Neural progenitor cell (in vitro differentiated cells): ENCODE measurements at regions not wholly inside any gene's neighbourhood (a gene's known extent, or its start where the extent isn't known, plus 50 kb on each side); places are given as distances from the start of the nearest gene placed in this dataset.
A peak's percentile ranks its signal among the peaks of the same experiment; 100 is the strongest.

Experiments used
- DNase-seq: peaks from one replicate; pipeline ENCODE4 v3.0.0-alpha.2; 2016; ENCODE audit warnings: low spot score
- H2AFZ ChIP-seq: fragments of 200-600 bp; sonication (generic); replicated peaks from 2 replicates; pipeline ENCODE4 v1.6.1; 2016; ENCODE audit warnings: antibody characterized with exemption
- H3F3A ChIP-seq: fragments of 200-600 bp; sonication (generic); 2 replicates; pipeline ENCODE4 v1.6.1; 2016; ENCODE audit warnings: antibody characterized with exemption, low read depth
- H3K27ac ChIP-seq: fragments of 200-600 bp; sonication (generic); 2 replicates; pipeline ENCODE4 v1.5.1; 2016; ENCODE audit warnings: mild to moderate bottlenecking
- H3K27me3 ChIP-seq: fragments of 200-600 bp; sonication (generic); 2 replicates; pipeline ENCODE4 v1.6.1; 2016; ENCODE audit warnings: mild to moderate bottlenecking, moderate library complexity
- H3K36me3 ChIP-seq: fragments of 200-600 bp; sonication (generic); 2 replicates; pipeline ENCODE4 v1.5.1; 2016
- H3K4me1 ChIP-seq: fragments of 200-600 bp; sonication (generic); 2 replicates; pipeline ENCODE4 v1.6.1; 2016; ENCODE audit warnings: mixed run types
- H3K4me2 ChIP-seq: fragments of 200-600 bp; sonication (generic); 2 replicates; pipeline ENCODE4 v1.6.1; 2016
- H3K4me3 ChIP-seq: fragments of 200-600 bp; sonication (generic); 2 replicates; pipeline ENCODE4 v1.5.1; 2016
- H3K79me2 ChIP-seq: fragments of 200-600 bp; sonication (generic); 2 replicates; pipeline ENCODE4 v1.6.1; 2016; ENCODE audit warnings: low read depth
- H3K9ac ChIP-seq: fragments of 200-600 bp; sonication (generic); 2 replicates; pipeline ENCODE4 v1.6.1; 2016
- H3K9me3 ChIP-seq: fragments of 200-600 bp; sonication (generic); 2 replicates; pipeline ENCODE4 v1.5.1; 2016; ENCODE audit warnings: low read depth
- H4K20me1 ChIP-seq: fragments of 200-600 bp; sonication (generic); 2 replicates; pipeline ENCODE4 v1.6.1; 2016; ENCODE audit warnings: low read depth
- H3K27ac Mint-ChIP-seq: 3 replicates; pipeline ENCODE4 v1.8.0; 2021; ENCODE audit warnings: mixed read lengths
- H3K27me3 Mint-ChIP-seq: 2 replicates; pipeline ENCODE4 v1.8.0; 2022; ENCODE audit warnings: low read depth, mild to moderate bottlenecking, inconsistent platforms, moderate library complexity, mixed read lengths; ENCODE audit not compliant: insufficient read depth
- H3K36me3 Mint-ChIP-seq: 3 replicates; pipeline ENCODE4 v1.8.0; 2021; ENCODE audit warnings: mixed read lengths
- H3K4me1 Mint-ChIP-seq: 3 replicates; pipeline ENCODE4 v1.8.0; 2021; ENCODE audit warnings: mixed read lengths
- H3K4me3 Mint-ChIP-seq: 3 replicates; pipeline ENCODE4 v1.8.0; 2021; ENCODE audit warnings: mild to moderate bottlenecking, moderate library complexity, mixed read lengths
- H3K9me3 Mint-ChIP-seq: 3 replicates; pipeline ENCODE4 v1.8.0; 2020; ENCODE audit warnings: mixed read lengths
- CTCF ChIP-seq: fragments of 200-600 bp; sonication (generic); IDR thresholded peaks from 2 replicates; pipeline ENCODE4 v1.5.1; 2017; ENCODE audit warnings: antibody characterized with exemption, mild to moderate bottlenecking
- EZH2 ChIP-seq: fragments of 200-600 bp; sonication (generic); IDR thresholded peaks from 2 replicates; pipeline ENCODE4 v1.6.1; 2017; ENCODE audit warnings: antibody characterized with exemption, mild to moderate bottlenecking, moderate library complexity
- EZH2phosphoT487 ChIP-seq: fragments of 200-600 bp; sonication (generic); IDR thresholded peaks from 2 replicates; pipeline ENCODE4 v1.6.1; 2017; ENCODE audit warnings: antibody characterized with exemption

GRCh38 chr17:77753691-77754245, 204.7 kb upstream of the TNRC6C start:
- no peak overlapping the region for H3K27ac Mint-ChIP-seq
- Histone ChIP-seq H3K27ac (no peak overlapping the region), H3K9ac (no peak overlapping the region), H3K4me3 (no peak overlapping the region), H3K9me3 (no peaks in the 10 kb centered on the region), H3K36me3 (no peaks in the 10 kb centered on the region), H3K4me2 (no peak overlapping the region), H4K20me1 (no peaks in the 10 kb centered on the region), H3K27me3 (no peaks in the 10 kb centered on the region), H3K79me2 (no peaks in the 10 kb centered on the region), H3F3A (peaks cover 8% of the 10 kb centered on the region), H2AFZ (no peak overlapping the region), H3K4me1 (peaks cover 27% of the 10 kb centered on the region)
- no peaks in the 10 kb centered on the region for H3K36me3 Mint-ChIP-seq
- H3K27me3 Mint-ChIP-seq: peaks cover 5% of the 10 kb centered on the region
- no peak overlapping the region for H3K4me3 Mint-ChIP-seq
- DNase-seq: no peak
- peaks cover 11% of the 10 kb centered on the region for H3K9me3 Mint-ChIP-seq
- TF ChIP-seq CTCF (no peak), EZH2phosphoT487 (no peak), EZH2 (no peak)
- H3K4me1 Mint-ChIP-seq: peaks cover 18% of the 10 kb centered on the region

DNA sequence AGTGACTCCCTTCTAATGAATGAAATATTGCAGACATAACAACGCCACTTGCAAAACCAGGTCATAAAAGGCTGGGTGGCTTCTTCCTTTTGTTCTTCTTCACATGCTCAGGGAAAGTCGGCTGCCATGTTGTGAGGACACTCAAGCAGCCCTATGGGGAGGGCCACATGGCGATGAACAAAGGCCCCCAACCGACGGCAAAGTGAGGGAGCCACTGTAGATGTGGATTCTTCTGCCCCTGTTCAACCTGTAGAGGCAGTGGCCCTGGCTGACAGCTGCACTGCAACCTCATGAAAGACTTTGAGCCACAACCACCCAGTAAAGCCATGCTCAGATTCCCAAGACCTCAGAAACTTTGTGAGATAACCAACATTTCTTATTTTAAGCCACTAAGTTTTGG, 203.5 kb upstream of the TNRC6C start:
- no peak overlapping the region for H2AFZ ChIP-seq
- H3K36me3 Mint-ChIP-seq: no peaks in the 10 kb centered on the region

GRCh38 chr17:77755410-77755963, 203.0 kb upstream of the TNRC6C start:
- Mint-ChIP-seq H3K4me3 (peak overlapping the region; percentile 57), H3K9me3 (peaks cover 11% of the 10 kb centered on the region), H3K36me3 (no peaks in the 10 kb centered on the region), H3K4me1 (peaks cover 13% of the 10 kb centered on the region), H3K27ac (no peak overlapping the region), H3K27me3 (no peaks in the 10 kb centered on the region)
- Histone ChIP-seq H3K4me2 (no peak overlapping the region), H2AFZ (no peak overlapping the region), H3F3A (peaks cover 1% of the 10 kb centered on the region), H3K9me3 (no peaks in the 10 kb centered on the region), H3K4me1 (peaks cover 10% of the 10 kb centered on the region), H3K27me3 (no peaks in the 10 kb centered on the region), H3K9ac (no peak overlapping the region), H3K36me3 (no peaks in the 10 kb centered on the region), H3K27ac (no peak overlapping the region), H4K20me1 (no peaks in the 10 kb centered on the region), H3K79me2 (no peaks in the 10 kb centered on the region), H3K4me3 (no peak overlapping the region)
- TF ChIP-seq EZH2: no peak
- TF ChIP-seq CTCF: no peak
- no peak for TF ChIP-seq EZH2phosphoT487
- DNase-seq: no peak

More for the DNA sequence above, 203.5 kb upstream of the TNRC6C start:
- no peak overlapping the region for H3K4me3 ChIP-seq
- H3K4me3 Mint-ChIP-seq: no peak overlapping the region
- no peak overlapping the region for H3K4me2 ChIP-seq
- no peak overlapping the region for H3K27ac Mint-ChIP-seq
- H3K27ac ChIP-seq: no peak overlapping the region
- H3K27me3 Mint-ChIP-seq: peaks cover 2% of the 10 kb centered on the region
- no peak overlapping the region for H3K9ac ChIP-seq
- peaks cover 11% of the 10 kb centered on the region for H3K9me3 Mint-ChIP-seq
- no peak for DNase-seq
- H3K27me3 ChIP-seq: no peaks in the 10 kb centered on the region
- peaks cover 15% of the 10 kb centered on the region for H3K4me1 Mint-ChIP-seq
- no peaks in the 10 kb centered on the region for H3K9me3 ChIP-seq
- TF ChIP-seq EZH2: no peak
- no peak for TF ChIP-seq CTCF
- no peak for TF ChIP-seq EZH2phosphoT487
- H3K79me2 ChIP-seq: no peaks in the 10 kb centered on the region
- peaks cover 15% of the 10 kb centered on the region for H3K4me1 ChIP-seq
- no peaks in the 10 kb centered on the region for H4K20me1 ChIP-seq
- peaks cover 7% of the 10 kb centered on the region for H3F3A ChIP-seq
- no peaks in the 10 kb centered on the region for H3K36me3 ChIP-seq
